B cell (primary cell): ENCODE measurements at regions not wholly inside any gene's neighbourhood (a gene's known extent, or its start where the extent isn't known, plus 50 kb on each side); places are given as distances from the start of the nearest gene placed in this dataset.

ENCODE experiments used
- ATAC-seq: fragments of 200-7000 bp; cut with Tn5 transposase; one replicate; pipeline ENCODE4 v1.10.0; 2021; ENCODE audit warnings: low read depth, mild to moderate bottlenecking, moderate number of reproducible peaks, moderate library complexity
- CTCF ChIA-PET: fragments of 350-600 bp; sonication (Branson Sonifier 250); formaldehyde crosslinking; loops from one replicate; lab custom pipeline; 2021; ENCODE audit warnings: antibody characterized with exemption, inconsistent platforms; lab: Charles Lee
- POLR2A ChIA-PET: fragments of 350-600 bp; sonication (Branson Sonifier 250); formaldehyde crosslinking; loops from one replicate; lab custom pipeline; 2021; ENCODE audit warnings: antibody characterized with exemption; lab: Charles Lee
- DNase-seq: peaks from one replicate; pipeline ENCODE4 v3.0.0; 2013
- H2AFZ ChIP-seq: 2 replicates; pipeline ENCODE4 v1.6.1; 2012; ENCODE audit warnings: mild to moderate bottlenecking, low read depth, low read length; ENCODE audit not compliant: insufficient read depth, poor library complexity, severe bottlenecking
- H3K27ac ChIP-seq, 2 donors: 1 replicate in 1 of 2; 2 replicates in 1 of 2; pipeline ENCODE4 v1.5.1; 2012 to 2013; ENCODE audit warnings: low read length in 2 of 2, mild to moderate bottlenecking in 2 of 2, moderate library complexity in 1 of 2
- H3K27me3 ChIP-seq, 4 experiments: fragments of 200-600 bp in 1 of 4; sonication (generic) in 1 of 4; replicated peaks in 1 of 4; 1 replicate in 2 of 4; 2 replicates in 2 of 4; pipeline versions ENCODE4 v1.6.1 to v1.7.0; 2013 to 2016; ENCODE audit warnings: low read length in 3 of 4, mild to moderate bottlenecking in 2 of 4, mixed read lengths in 1 of 4, moderate library complexity in 1 of 4; ENCODE audit not compliant: insufficient read depth in 4 of 4, control insufficient read depth in 3 of 4; ENCODE audit errors: control extremely low read depth in 1 of 4
- H3K36me3 ChIP-seq, 2 experiments: replicated peaks in 1 of 2; 1 replicate in 1 of 2; 2 replicates in 1 of 2; pipeline versions ENCODE4 v1.6.1 to v1.7.1; 2013; ENCODE audit warnings: low read length in 1 of 2; ENCODE audit not compliant: insufficient read depth in 2 of 2, control insufficient read depth in 1 of 2; ENCODE audit errors: control extremely low read depth in 1 of 2, extremely low read depth in 1 of 2
- H3K4me1 ChIP-seq, 2 donors: fragments of 200-600 bp in 1 of 2; sonication (generic) in 1 of 2; 1 replicate in 1 of 2; 2 replicates in 1 of 2; pipeline versions ENCODE4 v1.5.1 to v1.6.1; 2013 to 2017; ENCODE audit warnings: low read length in 2 of 2; ENCODE audit not compliant: control insufficient read depth in 2 of 2, insufficient read depth in 2 of 2
- H3K4me2 ChIP-seq: replicated peaks from 2 replicates; pipeline ENCODE3; 2012; ENCODE audit warnings: mild to moderate bottlenecking, low read depth, low read length; ENCODE audit not compliant: poor library complexity, severe bottlenecking
- H3K4me3 ChIP-seq, 5 experiments: fragments of 200-600 bp in 1 of 5; sonication (generic) in 1 of 5; 1 replicate in 3 of 5; 2 replicates in 2 of 5; pipeline versions ENCODE4 v1.5.1 to v1.7.0; 2011 to 2016; ENCODE audit warnings: low read length in 4 of 5, mild to moderate bottlenecking in 4 of 5, low read depth in 2 of 5, control low read depth in 1 of 5, moderate library complexity in 1 of 5; ENCODE audit not compliant: insufficient read depth in 1 of 5; ENCODE audit errors: control extremely low read depth in 1 of 5, extremely low read depth in 1 of 5
- H3K79me2 ChIP-seq: fragments of 200-600 bp; sonication (generic); one replicate; pipeline ENCODE4 v1.6.0; 2016; ENCODE audit warnings: low read length; ENCODE audit not compliant: control insufficient read depth, insufficient read depth
- H3K9ac ChIP-seq: fragments of 200-600 bp; sonication (generic); 2 replicates; pipeline ENCODE4 v1.6.1; 2017; ENCODE audit warnings: mild to moderate bottlenecking, low read length, moderate library complexity
- H3K9me3 ChIP-seq, 3 donors: one replicate each; pipeline versions ENCODE4 v1.6.1 to v1.7.1; 2013; ENCODE audit warnings: low read length in 2 of 3; ENCODE audit not compliant: control insufficient read depth in 2 of 3, insufficient read depth in 1 of 3; ENCODE audit errors: control extremely low read depth in 1 of 3
- H4K20me1 ChIP-seq: 2 replicates; pipeline ENCODE4 v1.6.0; 2012; ENCODE audit warnings: mild to moderate bottlenecking, low read length; ENCODE audit not compliant: insufficient read depth, control insufficient read depth, poor library complexity, severe bottlenecking
- H3K27ac Mint-ChIP-seq: one replicate; pipeline ENCODE4 v1.8.0; 2021; ENCODE audit warnings: mixed read lengths
- H3K27me3 Mint-ChIP-seq: one replicate; pipeline ENCODE4 v1.8.0; 2021; ENCODE audit warnings: mixed read lengths
- H3K4me1 Mint-ChIP-seq: one replicate; pipeline ENCODE4 v1.8.0; 2021; ENCODE audit warnings: mixed read lengths
- H3K4me3 Mint-ChIP-seq: one replicate; pipeline ENCODE4 v1.8.0; 2021; ENCODE audit warnings: mixed read lengths
- H3K9me3 Mint-ChIP-seq: one replicate; pipeline ENCODE4 v1.8.0; 2022; ENCODE audit warnings: mixed read lengths; ENCODE audit not compliant: insufficient read depth
- CTCF ChIP-seq: fragments of 200-600 bp; IDR thresholded peaks from one replicate; pipeline ENCODE4 v1.8.0; 2022; ENCODE audit warnings: antibody characterized with exemption, mild to moderate bottlenecking
- EZH2 ChIP-seq: IDR thresholded peaks from 2 replicates; pipeline ENCODE4 v1.6.1; 2012; ENCODE audit warnings: borderline replicate concordance, low read depth, mild to moderate bottlenecking, moderate library complexity, low read length; ENCODE audit not compliant: insufficient read depth, poor library complexity, severe bottlenecking
- WGBS: methylation state at CpG from one replicate; pipeline ENCODE4 v1.1.5; 2013; ENCODE audit warnings: missing lambda C conversion rate; ENCODE audit not compliant: insufficient coverage; 5-methylcytosine and 5-hydroxymethylcytosine counted together
- intact Hi-C: fragments of 100-400 bp; cut with micrococcal nuclease; formaldehyde crosslinking; loops from one replicate; pipeline ENCODE4 v1.10.0; 2022

GRCh38 chr4:63795301-63795700 lies 613.9 kb downstream of the TECRL start:
- H3K4me1 Mint-ChIP-seq: no peaks in the 10 kb centered on the region
- CTCF ChIA-PET: interaction anchor here (0.6 kb wide), 1 partner anchor 152 kb away, joined by 3 read pairs; no protein-coding TSS in a partner anchor
- intact Hi-C loops: no loop called here

GRCh38 chr4:63790377-63790776 lies 618.9 kb downstream of the TECRL start:
- no peak overlapping the region for H3K27ac ChIP-seq
- TF ChIP-seq CTCF (no peak), EZH2 (no peak)
- no peak overlapping the region for H3K4me3 Mint-ChIP-seq
- H3K4me2 ChIP-seq: no peak overlapping the region
- no peak for DNase-seq
- CTCF ChIA-PET: no interaction called here
- no peak overlapping the region for H2AFZ ChIP-seq
- H3K9me3 ChIP-seq: no peaks in the 10 kb centered on the region
- WGBS: no CpG with 5 or more reads among the region's 5 CpGs
- no peaks in the 10 kb centered on the region for H4K20me1 ChIP-seq
- no peaks in the 10 kb centered on the region for H3K36me3 ChIP-seq
- intact Hi-C loops: no loop called here
- H3K79me2 ChIP-seq: no peaks in the 10 kb centered on the region
- POLR2A ChIA-PET: no interaction called here
- H3K27me3 Mint-ChIP-seq: no peaks in the 10 kb centered on the region
- H3K4me3 ChIP-seq: no peak overlapping the region
- H3K9ac ChIP-seq: no peak overlapping the region
- H3K4me1 Mint-ChIP-seq: no peaks in the 10 kb centered on the region
- no peaks in the 10 kb centered on the region for H3K27me3 ChIP-seq
- H3K27ac Mint-ChIP-seq: no peak overlapping the region
- H3K9me3 Mint-ChIP-seq: no peaks in the 10 kb centered on the region
- no peak for ATAC-seq
- H3K4me1 ChIP-seq: no peaks in the 10 kb centered on the region

More at GRCh38 chr4:63795301-63795700, 613.9 kb downstream of the TECRL start:
- WGBS: no CpG with 5 or more reads among the region's 2 CpGs
- H4K20me1 ChIP-seq: no peaks in the 10 kb centered on the region
- H3K9ac ChIP-seq: no peak overlapping the region
- TF ChIP-seq EZH2 (no peak), CTCF (no peak)
- H2AFZ ChIP-seq: no peak overlapping the region
- H3K4me2 ChIP-seq: no peak overlapping the region
- no peaks in the 10 kb centered on the region for H3K9me3 ChIP-seq
- Mint-ChIP-seq H3K9me3 (no peaks in the 10 kb centered on the region), H3K4me3 (no peak overlapping the region), H3K27ac (no peak overlapping the region), H3K27me3 (no peaks in the 10 kb centered on the region)
- no peak overlapping the region for H3K4me3 ChIP-seq
- DNase-seq (no peak), ATAC-seq (no peak)
- H3K27ac ChIP-seq: no peak overlapping the region
- no peaks in the 10 kb centered on the region for H3K27me3 ChIP-seq
- no peaks in the 10 kb centered on the region for H3K4me1 ChIP-seq
- H3K36me3 ChIP-seq: no peaks in the 10 kb centered on the region
- H3K79me2 ChIP-seq: no peaks in the 10 kb centered on the region
- POLR2A ChIA-PET: no interaction called here
